Prostate gland (tissue), 2 donors: ENCODE measurements at regions not wholly inside any gene's neighbourhood (a gene's known extent, or its start where the extent isn't known, plus 50 kb on each side); places are given as distances from the start of the nearest gene placed in this dataset.
"Not testable (repeated sequence)": the region's sequence is repeated elsewhere in the genome, so short reads cannot be mapped to it uniquely, and the experiment has no call there.

Experiments used
- CTCF ChIP-seq, 4 experiments: fragments of 200-600 bp in 2 of 4; fragments of 450-650 bp in 2 of 4; sonication (generic) in 2 of 4; IDR thresholded peaks; 1 replicate in 3 of 4; 2 replicates in 1 of 4; pipeline ENCODE4 v1.5.1; 2016 to 2019; ENCODE audit warnings: antibody characterized with exemption in 4 of 4, mild to moderate bottlenecking in 2 of 4, moderate library complexity in 2 of 4
- POLR2A ChIP-seq: fragments of 450-650 bp; IDR thresholded peaks from one replicate; pipeline ENCODE4 v1.6.1; 2016; ENCODE audit warnings: antibody characterized with exemption, mild to moderate bottlenecking

- TF ChIP-seq POLR2A; CTCF (IDR thresholded peaks at IDR 0.05): not testable (repeated sequence)
Observed at GRCh38 chr6:154938727-154939285, 56.3 kb upstream of the TIAM2 start.
